MCF 10A (cell line): ENCODE measurements at regions not wholly inside any gene's neighbourhood (a gene's known extent, or its start where the extent isn't known, plus 50 kb on each side); places are given as distances from the start of the nearest gene placed in this dataset.

Experiments
- BruUV-seq: library from RNA; stranded (reverse); fragments of 400-500 nt; replicated peaks from 2 replicates; lab custom pipeline; 2021; lab: Mats Ljungman, UMichigan
- CTCF ChIA-PET: fragments of 300-600 bp; sonication (Branson Sonifier 250); formaldehyde crosslinking; extraction: SDS; loops from one replicate; lab custom pipeline; 2021; ENCODE audit warnings: antibody characterized with exemption, inconsistent platforms; lab: Yijun Ruan, JAX
- POLR2A ChIA-PET: fragments of 300-600, 350-650 bp; sonication (Branson Sonifier 250); formaldehyde crosslinking; extraction: SDS; loops from one replicate; lab custom pipeline; 2020; ENCODE audit warnings: antibody characterized with exemption, inconsistent platforms; lab: Yijun Ruan, JAX
- DNase-seq: peaks from one replicate; pipeline ENCODE4 v3.0.0-alpha.2; 2018; ENCODE audit not compliant: unreplicated experiment
- H3K27ac Mint-ChIP-seq: one replicate; pipeline ENCODE4 v1.8.0; 2022; ENCODE audit warnings: mild to moderate bottlenecking, low read depth, mixed read lengths; ENCODE audit not compliant: unreplicated experiment
- H3K27me3 Mint-ChIP-seq: one replicate; pipeline ENCODE4 v1.8.0; 2022; ENCODE audit warnings: mixed read lengths; ENCODE audit not compliant: insufficient read depth, unreplicated experiment
- H3K36me3 Mint-ChIP-seq: one replicate; pipeline ENCODE4 v1.8.0; 2022; ENCODE audit warnings: mild to moderate bottlenecking, moderate library complexity, mixed read lengths; ENCODE audit not compliant: insufficient read depth, unreplicated experiment
- H3K4me1 Mint-ChIP-seq: one replicate; pipeline ENCODE4 v1.8.0; 2022; ENCODE audit warnings: mixed read lengths; ENCODE audit not compliant: insufficient read depth, unreplicated experiment
- H3K4me3 Mint-ChIP-seq: one replicate; pipeline ENCODE4 v1.8.0; 2022; ENCODE audit warnings: mild to moderate bottlenecking, moderate library complexity, mixed read lengths; ENCODE audit not compliant: unreplicated experiment
- H3K9me3 Mint-ChIP-seq: one replicate; pipeline ENCODE4 v1.8.0; 2022; ENCODE audit warnings: mixed read lengths; ENCODE audit not compliant: unreplicated experiment
- intact Hi-C: fragments of 100-400 bp; cut with micrococcal nuclease; formaldehyde crosslinking; loops from 2 replicates; pipeline ENCODE4 v1.14.1; 2022
- TF ChIP-seq, protein P1 (sequence below): fragments of 200-600 bp; IDR thresholded peaks from one replicate; pipeline ENCODE4 v1.8.0; 2022; ENCODE audit warnings: antibody characterized with exemption, mild to moderate bottlenecking; ENCODE audit not compliant: unreplicated experiment

DNA sequence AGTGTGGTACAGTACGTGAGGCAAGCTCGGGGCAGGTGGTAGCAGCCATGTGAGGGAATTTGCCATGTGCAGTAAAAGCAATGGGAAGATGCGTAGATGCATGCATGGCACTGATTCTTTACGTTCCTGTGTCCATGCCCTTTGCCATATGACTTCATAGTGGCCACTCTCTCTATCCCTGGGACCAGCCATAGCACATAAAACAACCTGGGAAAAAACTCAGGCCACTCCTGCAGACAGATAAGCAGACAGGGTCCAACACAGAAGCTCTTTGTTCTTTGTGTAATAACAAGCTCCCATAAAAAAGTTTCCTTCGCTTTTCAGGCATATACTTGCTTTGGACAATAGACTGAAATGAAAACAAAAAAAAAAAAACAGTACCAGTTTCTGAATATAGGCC, 622.4 kb upstream of the POM121L12 start:
- no peak overlapping the region for H3K4me3 Mint-ChIP-seq
- H3K27ac Mint-ChIP-seq: no peak overlapping the region
- TF ChIP-seq, protein P1, sequence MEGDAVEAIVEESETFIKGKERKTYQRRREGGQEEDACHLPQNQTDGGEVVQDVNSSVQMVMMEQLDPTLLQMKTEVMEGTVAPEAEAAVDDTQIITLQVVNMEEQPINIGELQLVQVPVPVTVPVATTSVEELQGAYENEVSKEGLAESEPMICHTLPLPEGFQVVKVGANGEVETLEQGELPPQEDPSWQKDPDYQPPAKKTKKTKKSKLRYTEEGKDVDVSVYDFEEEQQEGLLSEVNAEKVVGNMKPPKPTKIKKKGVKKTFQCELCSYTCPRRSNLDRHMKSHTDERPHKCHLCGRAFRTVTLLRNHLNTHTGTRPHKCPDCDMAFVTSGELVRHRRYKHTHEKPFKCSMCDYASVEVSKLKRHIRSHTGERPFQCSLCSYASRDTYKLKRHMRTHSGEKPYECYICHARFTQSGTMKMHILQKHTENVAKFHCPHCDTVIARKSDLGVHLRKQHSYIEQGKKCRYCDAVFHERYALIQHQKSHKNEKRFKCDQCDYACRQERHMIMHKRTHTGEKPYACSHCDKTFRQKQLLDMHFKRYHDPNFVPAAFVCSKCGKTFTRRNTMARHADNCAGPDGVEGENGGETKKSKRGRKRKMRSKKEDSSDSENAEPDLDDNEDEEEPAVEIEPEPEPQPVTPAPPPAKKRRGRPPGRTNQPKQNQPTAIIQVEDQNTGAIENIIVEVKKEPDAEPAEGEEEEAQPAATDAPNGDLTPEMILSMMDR: no peak
- intact Hi-C loops: no loop called here
- ChIA-PET CTCF (interaction anchor here (0.6 kb wide), 1 partner anchor 8 kb away, joined by 3 read pairs; no protein-coding TSS in a partner anchor), POLR2A (no interaction called here)
- no peak for DNase-seq
- no peaks in the 10 kb centered on the region for H3K9me3 Mint-ChIP-seq
- no peaks in the 10 kb centered on the region for H3K4me1 Mint-ChIP-seq
- H3K36me3 Mint-ChIP-seq: no peaks in the 10 kb centered on the region
- no TSS peak for BruUV-seq
- H3K27me3 Mint-ChIP-seq: no peaks in the 10 kb centered on the region

DNA sequence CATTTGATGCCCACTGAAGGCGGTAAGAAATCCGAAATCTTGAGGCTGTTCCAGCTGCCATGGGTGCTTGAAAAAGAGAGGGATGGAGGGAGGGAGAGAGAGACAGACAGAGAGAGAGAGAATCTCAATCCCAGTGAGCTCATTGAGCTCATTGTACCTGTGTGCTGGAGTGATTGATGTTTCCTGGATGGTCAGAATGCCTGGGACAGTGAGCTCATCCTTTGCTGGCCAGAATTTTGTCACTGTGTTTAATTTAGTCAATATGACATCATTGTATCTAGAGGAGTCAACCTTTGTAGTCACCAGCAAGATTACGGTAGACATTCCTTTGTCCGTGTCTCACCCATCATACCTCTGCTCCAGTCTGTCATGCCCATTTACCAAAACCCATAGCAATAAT, 625.4 kb upstream of the POM121L12 start:
- POLR2A ChIA-PET: interaction anchor here (0.6 kb wide), 1 partner anchor 8 kb away, joined by 3 read pairs; no protein-coding TSS in a partner anchor
- TF ChIP-seq, protein P1: no peak

DNA sequence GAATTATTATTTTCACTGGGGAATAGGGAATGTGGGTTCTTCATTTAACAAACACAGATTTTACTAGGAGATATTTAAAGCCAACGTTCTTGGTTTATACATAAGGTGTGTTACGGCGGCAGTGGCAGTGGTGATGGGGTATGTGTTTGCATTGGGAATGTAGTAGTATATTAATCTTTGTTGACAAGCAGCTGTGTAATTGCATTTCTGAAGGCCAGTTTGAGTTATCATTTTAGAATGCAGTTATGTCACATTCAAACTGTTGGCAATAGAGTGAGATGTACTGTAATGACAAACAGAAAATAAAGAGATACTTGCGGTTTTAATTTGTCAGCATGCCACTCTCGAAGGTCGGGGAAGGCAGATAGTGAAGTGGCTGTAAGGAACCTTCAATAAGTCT, 628.6 kb upstream of the POM121L12 start:
- H3K4me1 Mint-ChIP-seq: peaks cover 7% of the 10 kb centered on the region
- BruUV-seq: no TSS peak
- H3K27me3 Mint-ChIP-seq: no peaks in the 10 kb centered on the region
- intact Hi-C loops: no loop called here
- no peak for DNase-seq
- POLR2A ChIA-PET: no interaction called here
- no peaks in the 10 kb centered on the region for H3K36me3 Mint-ChIP-seq
- H3K4me3 Mint-ChIP-seq: no peak overlapping the region
- CTCF ChIA-PET: no interaction called here
- no peaks in the 10 kb centered on the region for H3K9me3 Mint-ChIP-seq
- TF ChIP-seq, protein P1: no peak
- H3K27ac Mint-ChIP-seq: no peak overlapping the region

More for the DNA sequence above, 625.4 kb upstream of the POM121L12 start:
- Mint-ChIP-seq H3K4me3 (no peak overlapping the region), H3K9me3 (no peaks in the 10 kb centered on the region), H3K27me3 (no peaks in the 10 kb centered on the region), H3K4me1 (peaks cover 7% of the 10 kb centered on the region), H3K27ac (no peak overlapping the region), H3K36me3 (no peaks in the 10 kb centered on the region)
- DNase-seq: no peak
- BruUV-seq: no TSS peak
- CTCF ChIA-PET: no interaction called here
- intact Hi-C loops: no loop called here

DNA sequence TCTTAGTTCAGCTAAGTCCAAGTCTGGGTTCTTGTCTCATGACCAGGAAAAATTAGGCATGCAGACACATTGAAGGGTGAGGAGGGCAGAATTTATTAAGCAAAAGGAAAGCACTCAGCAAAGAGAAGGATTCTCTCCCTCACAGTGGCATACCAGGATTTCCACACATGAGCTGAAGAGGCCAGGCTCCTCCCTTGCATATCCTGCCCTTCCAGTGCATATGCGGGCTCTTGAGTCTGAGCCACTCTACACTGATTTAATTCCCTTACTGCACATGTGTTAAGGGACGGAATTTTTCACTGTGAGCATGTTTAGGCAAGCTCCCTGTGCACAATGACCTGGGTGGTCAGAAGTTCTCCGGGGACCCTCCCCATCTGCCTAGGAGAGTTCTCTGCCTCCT, 652.7 kb upstream of the POM121L12 start:
- POLR2A ChIA-PET: no interaction called here
- TF ChIP-seq, protein P1: no peak

More for the DNA sequence above, 652.7 kb upstream of the POM121L12 start:
- intact Hi-C loops: no loop called here
- H3K9me3 Mint-ChIP-seq: no peaks in the 10 kb centered on the region
- no peaks in the 10 kb centered on the region for H3K4me1 Mint-ChIP-seq
- no peak overlapping the region for H3K27ac Mint-ChIP-seq
- no peak for DNase-seq
- H3K36me3 Mint-ChIP-seq: no peaks in the 10 kb centered on the region
- H3K4me3 Mint-ChIP-seq: no peak overlapping the region
- BruUV-seq: no TSS peak
- no peaks in the 10 kb centered on the region for H3K27me3 Mint-ChIP-seq
- CTCF ChIA-PET: no interaction called here
